ENCODE measurements at regions not wholly inside any gene's neighbourhood (a gene's known extent, or its start where the extent isn't known, plus 50 kb on each side); places are given as distances from the start of the nearest gene placed in this dataset.
"Not testable (repeated sequence)": the region's sequence is repeated elsewhere in the genome, so short reads cannot be mapped to it uniquely, and the experiment has no call there.

DNA sequence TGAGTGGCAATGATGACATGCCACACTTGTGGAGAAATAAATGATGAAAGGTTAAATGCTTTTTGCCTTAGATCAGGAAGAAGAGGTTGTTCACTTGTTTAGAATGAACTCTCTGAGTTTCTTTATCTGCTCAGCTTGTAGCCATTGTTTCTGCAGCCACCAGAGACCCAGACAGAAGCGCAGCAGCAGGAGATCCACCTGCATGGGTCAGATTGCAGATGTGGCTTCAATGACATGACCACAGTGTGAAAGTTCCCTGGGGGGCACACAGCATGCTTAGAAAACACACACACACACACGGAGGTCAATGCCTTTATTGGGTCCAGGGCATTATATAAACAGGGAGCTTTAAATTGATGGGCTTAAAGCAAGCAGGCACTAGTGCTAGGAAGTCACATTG lies 129.0 kb upstream of the ZNF658 start:
- not testable (repeated sequence) for H3K4me1 ChIP-seq (ENCODE audit: control insufficient read depth, insufficient read depth, low read length); H3K36me3 ChIP-seq (ENCODE audit: control insufficient read depth, insufficient read depth, low read length); H3K4me3 ChIP-seq (ENCODE audit: low read length); H3K27me3 ChIP-seq (ENCODE audit: control insufficient read depth, insufficient read depth, low read length); DNase-seq; H3K27ac ChIP-seq (ENCODE audit: low read length); H3K9me3 ChIP-seq (ENCODE audit: control insufficient read depth, low read depth, low read length)
- no CpG with 5 or more reads among the region's 2 CpGs for WGBS (ENCODE audit: insufficient coverage, low lambda C conversion rate)

DNA sequence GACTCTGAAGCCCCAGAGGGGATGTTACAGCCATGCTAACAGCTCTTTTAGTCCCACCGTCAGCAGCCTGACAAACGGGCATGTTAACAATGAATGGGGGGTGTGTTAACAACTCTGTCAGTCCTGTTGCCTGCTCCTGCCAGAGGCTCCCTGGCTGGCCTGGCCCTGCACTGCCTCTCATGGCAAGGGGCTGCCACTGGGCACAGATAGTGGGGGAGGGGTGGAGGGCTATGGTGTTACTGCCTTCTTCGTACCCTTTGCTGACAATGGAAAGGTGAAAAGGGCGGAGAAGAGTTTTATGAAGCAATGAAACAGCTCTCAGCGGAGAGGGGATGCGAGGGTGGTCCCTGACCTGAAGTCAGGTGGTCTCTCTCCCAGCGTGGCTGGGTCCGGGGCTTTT lies 125.9 kb upstream of the ZNF658 start:
- not testable (repeated sequence) for H3K9me3 ChIP-seq (ENCODE audit: control insufficient read depth, low read depth, low read length); DNase-seq; H3K4me1 ChIP-seq (ENCODE audit: control insufficient read depth, insufficient read depth, low read length); H3K27ac ChIP-seq (ENCODE audit: low read length); H3K27me3 ChIP-seq (ENCODE audit: control insufficient read depth, insufficient read depth, low read length); H3K36me3 ChIP-seq (ENCODE audit: control insufficient read depth, insufficient read depth, low read length); H3K4me3 ChIP-seq (ENCODE audit: low read length)
- no CpG with 5 or more reads among the region's 8 CpGs for WGBS (ENCODE audit: insufficient coverage, low lambda C conversion rate)

DNA sequence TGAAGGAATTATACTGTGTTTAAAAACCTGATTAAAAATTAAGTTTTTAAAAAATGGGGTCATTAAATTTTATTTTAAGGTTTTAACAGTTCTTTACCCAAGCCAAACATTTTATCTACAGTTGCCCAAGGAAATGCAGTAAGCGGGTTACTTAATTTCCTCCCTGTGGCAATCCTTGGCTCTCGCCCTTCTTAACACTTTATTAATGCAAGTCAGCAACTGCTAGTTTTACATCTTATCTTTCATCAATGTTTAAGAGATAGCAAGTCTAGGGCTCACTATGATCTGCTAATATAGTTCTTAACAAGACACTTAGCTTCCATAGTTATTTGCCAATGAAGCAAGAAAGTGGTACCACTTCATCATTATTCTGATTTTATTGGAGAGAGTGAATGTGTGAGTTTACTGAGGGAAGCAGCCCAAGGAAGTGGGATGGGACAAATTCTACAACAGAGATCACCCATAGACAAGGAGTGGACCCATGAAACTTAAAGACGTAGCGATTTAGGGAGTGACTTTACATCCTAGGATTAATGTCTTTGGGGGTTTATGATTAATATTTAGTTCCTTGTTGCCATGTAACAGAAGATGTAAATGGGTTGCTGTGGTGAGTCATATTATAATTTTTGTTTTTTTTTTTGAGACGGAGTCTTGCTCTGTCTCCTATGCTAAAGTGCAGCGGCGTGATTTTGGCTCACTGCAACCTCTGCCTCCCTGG lies 120.4 kb upstream of the ZNF658 start:
- not testable (repeated sequence) for H3K36me3 ChIP-seq (ENCODE audit: control insufficient read depth, insufficient read depth, low read length); H3K9me3 ChIP-seq (ENCODE audit: control insufficient read depth, low read depth, low read length); H3K4me1 ChIP-seq (ENCODE audit: control insufficient read depth, insufficient read depth, low read length); H3K27me3 ChIP-seq (ENCODE audit: control insufficient read depth, insufficient read depth, low read length); H3K4me3 ChIP-seq (ENCODE audit: low read length); DNase-seq; H3K27ac ChIP-seq (ENCODE audit: low read length)
- no CpG with 5 or more reads among the region's 7 CpGs for WGBS (ENCODE audit: insufficient coverage, low lambda C conversion rate)

DNA sequence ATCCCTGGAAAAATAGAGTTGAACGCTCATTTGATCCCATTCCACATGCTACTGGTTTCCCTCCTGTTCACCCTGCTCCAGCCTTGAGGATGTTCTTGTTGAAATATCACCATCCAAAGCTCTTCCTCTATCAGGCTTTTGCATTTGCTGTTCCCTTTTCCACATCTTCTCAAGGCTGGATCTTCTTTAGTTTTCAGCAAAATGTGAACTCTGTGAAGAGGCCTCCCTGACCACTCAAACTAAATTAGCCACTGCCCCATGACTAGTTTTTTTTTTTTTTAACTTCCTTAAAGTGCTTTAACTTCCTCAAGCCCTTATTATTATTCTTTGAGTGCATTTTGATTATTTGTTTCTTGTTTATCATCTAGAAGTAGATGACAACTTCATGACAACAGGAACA lies 119.3 kb upstream of the ZNF658 start:
- no CpG with 5 or more reads among the region's 1 CpG for WGBS (ENCODE audit: insufficient coverage, low lambda C conversion rate)
- not testable (repeated sequence) for DNase-seq; H3K4me3 ChIP-seq (ENCODE audit: low read length); H3K27ac ChIP-seq (ENCODE audit: low read length); H3K36me3 ChIP-seq (ENCODE audit: control insufficient read depth, insufficient read depth, low read length); H3K4me1 ChIP-seq (ENCODE audit: control insufficient read depth, insufficient read depth, low read length); H3K27me3 ChIP-seq (ENCODE audit: control insufficient read depth, insufficient read depth, low read length); H3K9me3 ChIP-seq (ENCODE audit: control insufficient read depth, low read depth, low read length)

DNA sequence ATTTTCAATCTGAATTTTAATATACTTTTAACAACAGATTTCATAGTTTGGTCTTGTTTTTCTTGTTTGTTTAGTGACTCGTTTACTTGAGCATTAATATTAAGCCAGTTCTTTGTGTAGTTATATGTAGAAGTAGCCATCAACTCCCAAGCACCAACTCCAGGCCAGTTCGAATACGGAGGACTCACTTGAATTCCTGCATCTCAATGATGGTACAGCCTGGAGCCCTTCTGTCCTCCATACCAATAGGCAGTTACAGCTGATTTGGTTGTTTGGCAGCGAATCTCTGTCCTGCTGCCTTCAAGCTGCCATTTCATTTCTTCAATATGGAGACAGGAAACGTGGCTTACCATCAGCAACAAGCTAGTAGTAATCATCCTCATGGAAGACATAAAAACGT lies 118.5 kb upstream of the ZNF658 start:
- no CpG with 5 or more reads among the region's 6 CpGs for WGBS (ENCODE audit: insufficient coverage, low lambda C conversion rate)
- not testable (repeated sequence) for H3K4me3 ChIP-seq (ENCODE audit: low read length); H3K4me1 ChIP-seq (ENCODE audit: control insufficient read depth, insufficient read depth, low read length); H3K27ac ChIP-seq (ENCODE audit: low read length); H3K27me3 ChIP-seq (ENCODE audit: control insufficient read depth, insufficient read depth, low read length); H3K36me3 ChIP-seq (ENCODE audit: control insufficient read depth, insufficient read depth, low read length); H3K9me3 ChIP-seq (ENCODE audit: control insufficient read depth, low read depth, low read length); DNase-seq

DNA sequence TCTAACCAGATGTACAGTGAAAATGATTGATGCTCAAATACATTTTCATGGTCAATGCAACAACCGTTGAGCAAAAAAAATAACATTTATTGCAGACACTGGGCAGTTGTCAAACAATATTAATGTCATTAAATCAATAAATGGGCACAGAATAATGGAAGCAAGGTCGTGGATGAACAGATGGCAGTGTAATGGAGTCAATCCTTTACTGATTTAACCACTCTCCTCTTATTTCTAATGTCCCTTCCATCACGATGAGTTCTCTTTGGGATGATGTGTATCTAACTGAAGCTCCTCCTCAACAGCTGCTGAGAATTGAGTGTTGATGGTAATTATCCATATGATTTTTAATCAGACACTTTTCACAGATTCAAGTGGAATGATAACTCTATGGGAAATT lies 114.9 kb upstream of the ZNF658 start:
- not testable (repeated sequence) for H3K4me1 ChIP-seq (ENCODE audit: control insufficient read depth, insufficient read depth, low read length); H3K9me3 ChIP-seq (ENCODE audit: control insufficient read depth, low read depth, low read length); H3K36me3 ChIP-seq (ENCODE audit: control insufficient read depth, insufficient read depth, low read length); H3K27me3 ChIP-seq (ENCODE audit: control insufficient read depth, insufficient read depth, low read length); DNase-seq; H3K4me3 ChIP-seq (ENCODE audit: low read length); H3K27ac ChIP-seq (ENCODE audit: low read length)
- no CpG with 5 or more reads among the region's 3 CpGs for WGBS (ENCODE audit: insufficient coverage, low lambda C conversion rate)

DNA sequence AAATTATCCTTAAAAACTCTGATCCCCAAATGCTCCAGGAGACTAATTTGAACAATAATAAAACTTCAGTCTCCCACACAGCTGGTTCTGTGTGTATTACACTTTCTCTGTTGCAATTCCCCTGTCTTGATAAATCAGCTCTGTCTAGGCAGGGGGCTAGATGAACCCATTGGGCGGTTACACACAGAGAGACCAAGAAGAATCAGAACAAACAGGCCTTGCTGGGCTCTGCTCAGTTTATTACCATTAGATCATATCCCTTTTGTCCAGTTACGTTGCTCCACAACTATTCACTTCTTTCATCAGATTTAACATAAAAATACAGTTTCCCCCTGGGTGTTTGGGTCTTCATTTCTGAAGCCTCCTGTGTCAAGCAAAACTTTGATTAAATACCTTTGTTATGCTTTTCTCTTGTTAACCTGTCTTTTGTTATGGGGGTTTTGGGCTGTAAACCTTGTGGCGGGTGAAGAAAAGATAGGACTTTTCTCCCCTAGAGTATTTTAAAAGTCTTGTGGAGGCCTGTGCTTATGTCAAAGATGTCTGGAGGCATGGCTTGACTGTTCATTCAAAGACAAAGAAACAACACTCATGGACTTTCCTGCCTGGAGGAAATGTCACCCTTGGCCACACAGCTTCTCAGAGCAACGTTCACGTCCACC lies 109.3 kb upstream of the ZNF658 start:
- not testable (repeated sequence) for H3K27me3 ChIP-seq (ENCODE audit: control insufficient read depth, insufficient read depth, low read length); H3K4me1 ChIP-seq (ENCODE audit: control insufficient read depth, insufficient read depth, low read length); H3K4me3 ChIP-seq (ENCODE audit: low read length); H3K9me3 ChIP-seq (ENCODE audit: control insufficient read depth, low read depth, low read length); H3K27ac ChIP-seq (ENCODE audit: low read length); DNase-seq; H3K36me3 ChIP-seq (ENCODE audit: control insufficient read depth, insufficient read depth, low read length)
- no CpG with 5 or more reads among the region's 5 CpGs for WGBS (ENCODE audit: insufficient coverage, low lambda C conversion rate)

DNA sequence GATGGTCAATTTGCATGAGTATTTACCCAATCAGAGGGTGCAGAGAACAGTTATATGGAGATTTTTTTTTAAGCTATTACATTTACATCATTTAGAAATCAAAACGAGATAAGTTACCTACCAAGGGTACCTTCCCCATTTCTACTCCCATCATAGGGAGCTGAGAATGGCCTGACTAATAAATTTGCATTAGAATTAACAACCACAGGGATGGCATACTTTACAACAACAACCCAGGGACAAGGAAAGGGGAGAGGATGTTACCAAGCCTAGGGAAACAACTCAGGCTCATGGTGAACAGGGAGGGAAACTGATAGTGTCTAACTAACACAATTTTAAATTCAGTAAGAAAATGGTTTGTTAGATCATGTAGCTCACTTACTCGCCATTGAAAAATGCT lies 105.8 kb upstream of the ZNF658 start:
- not testable (repeated sequence) for H3K4me1 ChIP-seq (ENCODE audit: control insufficient read depth, insufficient read depth, low read length); H3K4me3 ChIP-seq (ENCODE audit: low read length); H3K27me3 ChIP-seq (ENCODE audit: control insufficient read depth, insufficient read depth, low read length); DNase-seq; H3K27ac ChIP-seq (ENCODE audit: low read length); H3K9me3 ChIP-seq (ENCODE audit: control insufficient read depth, low read depth, low read length); H3K36me3 ChIP-seq (ENCODE audit: control insufficient read depth, insufficient read depth, low read length)
- WGBS (ENCODE audit: insufficient coverage, low lambda C conversion rate) = no CpG with 5 or more reads among the region's 2 CpGs

DNA sequence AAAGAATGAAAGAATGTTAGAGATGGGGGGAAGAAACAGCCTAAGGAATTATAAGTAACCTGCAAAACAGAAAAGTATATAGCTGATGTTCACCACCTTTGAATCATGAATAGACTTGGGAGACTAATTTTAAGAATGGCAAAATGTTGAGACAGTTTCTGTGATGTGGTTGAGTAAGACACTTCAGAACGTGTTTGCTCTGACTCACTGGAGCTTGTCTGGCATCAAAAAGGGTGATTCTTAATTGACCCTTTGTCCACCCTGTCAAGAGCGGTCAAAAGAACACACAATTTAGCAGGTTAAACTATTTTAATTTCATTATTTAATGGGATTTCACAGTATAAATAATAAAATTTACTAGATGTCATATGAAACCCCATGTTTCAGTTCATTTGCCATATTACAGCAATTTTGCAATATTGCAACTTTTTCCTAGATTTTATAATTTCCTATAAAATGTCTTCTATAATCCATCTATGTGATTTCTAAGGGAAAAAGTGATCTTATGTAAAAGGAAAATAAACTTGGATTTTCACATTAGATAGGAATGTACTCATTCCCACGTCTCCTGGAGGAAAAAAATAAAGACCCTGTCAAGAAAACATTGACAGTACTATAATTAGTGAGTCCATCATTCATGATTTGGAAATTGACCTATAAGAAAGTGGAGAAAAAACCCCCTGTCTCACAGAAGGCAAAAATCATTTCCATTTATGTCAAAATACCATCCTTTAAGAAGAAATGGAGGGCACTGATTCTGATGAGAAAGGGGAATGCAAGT lies 104.6 kb upstream of the ZNF658 start:
- not testable (repeated sequence) for H3K9me3 ChIP-seq (ENCODE audit: control insufficient read depth, low read depth, low read length); H3K4me3 ChIP-seq (ENCODE audit: low read length); DNase-seq; H3K36me3 ChIP-seq (ENCODE audit: control insufficient read depth, insufficient read depth, low read length); H3K27ac ChIP-seq (ENCODE audit: low read length); H3K4me1 ChIP-seq (ENCODE audit: control insufficient read depth, insufficient read depth, low read length); H3K27me3 ChIP-seq (ENCODE audit: control insufficient read depth, insufficient read depth, low read length)
- 80% methylated on average over 1 of the region's 3 CpGs for WGBS (ENCODE audit: insufficient coverage, low lambda C conversion rate)

DNA sequence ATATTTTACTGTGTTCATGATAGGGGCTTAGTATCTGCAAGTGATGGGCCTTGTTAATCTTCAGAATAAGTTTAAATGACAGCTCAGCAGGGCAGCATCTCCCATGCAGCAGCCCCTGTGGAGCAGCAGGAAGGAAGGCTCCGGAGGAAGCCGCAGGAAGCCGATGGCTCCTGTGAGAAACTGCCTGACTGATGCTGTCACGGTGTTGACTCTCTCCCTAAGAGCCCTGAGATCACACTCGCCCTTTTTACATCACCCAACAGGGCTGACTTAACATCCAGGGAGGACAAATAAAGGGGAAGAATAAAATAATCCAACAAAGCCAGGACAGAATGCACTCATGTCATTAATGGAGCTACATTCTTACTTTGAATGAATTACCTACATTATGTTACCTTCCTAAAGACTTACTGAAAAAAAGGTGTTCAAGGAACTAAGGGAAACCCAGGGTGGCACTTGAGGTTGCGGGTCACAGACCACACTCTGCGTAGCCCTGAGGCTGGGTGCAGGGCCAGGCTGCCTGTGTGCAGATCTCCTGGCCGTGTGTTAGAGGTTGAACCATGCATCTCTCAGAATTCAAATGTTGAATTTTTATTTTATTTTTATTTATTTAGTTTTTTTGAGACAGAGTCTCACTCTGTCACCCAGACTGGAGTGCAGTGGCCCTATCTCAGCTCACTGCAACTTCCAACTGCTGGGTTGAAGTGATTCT lies 102.5 kb upstream of the ZNF658 start:
- H3K9me3 ChIP-seq (ENCODE audit: control insufficient read depth, low read depth, low read length); H3K27ac ChIP-seq (ENCODE audit: low read length); H3K4me3 ChIP-seq (ENCODE audit: low read length); H3K4me1 ChIP-seq (ENCODE audit: control insufficient read depth, insufficient read depth, low read length); H3K36me3 ChIP-seq (ENCODE audit: control insufficient read depth, insufficient read depth, low read length); H3K27me3 ChIP-seq (ENCODE audit: control insufficient read depth, insufficient read depth, low read length); DNase-seq: not testable (repeated sequence)
- no CpG with 5 or more reads among the region's 8 CpGs for WGBS (ENCODE audit: insufficient coverage, low lambda C conversion rate)
